ENCODE measurements at regions not wholly inside any gene's neighbourhood (a gene's known extent, or its start where the extent isn't known, plus 50 kb on each side); places are given as distances from the start of the nearest gene placed in this dataset.
"Not testable (repeated sequence)": the region's sequence is repeated elsewhere in the genome, so short reads cannot be mapped to it uniquely, and the experiment has no call there.

DNA sequence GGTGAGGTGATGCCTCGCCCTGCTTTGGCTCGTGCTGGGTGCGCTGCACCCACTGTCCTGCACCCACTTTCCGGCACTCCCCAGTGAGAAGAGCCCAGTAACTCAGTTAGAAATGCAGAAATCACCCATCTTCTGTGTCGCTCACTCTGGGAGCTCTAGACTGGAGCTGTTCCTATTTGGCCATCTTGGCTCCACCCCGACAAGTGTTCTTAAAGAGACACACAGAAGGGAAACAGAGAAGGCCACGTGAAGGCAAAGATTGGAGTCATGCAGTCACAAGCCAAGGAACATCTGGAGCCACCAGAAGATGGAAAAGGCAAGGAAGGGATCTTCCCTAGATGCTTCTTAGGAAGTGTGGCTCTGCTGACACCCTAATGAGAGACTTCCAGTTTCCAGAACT lies 170.6 kb upstream of the C1GALT1 start:
- H3K9me1 ChIP-seq (ENCODE audit: control insufficient read depth, extremely low read depth, insufficient read depth, low read length); H3K36me3 ChIP-seq (ENCODE audit: control insufficient read depth in 2 of 2, extremely low read depth in 1 of 2, insufficient read depth in 2 of 2, low read length in 2 of 2); H3K27ac ChIP-seq (ENCODE audit: control insufficient read depth, insufficient read depth, low read length); dilution Hi-C loops (cut with MboI; ENCODE audit: extremely low pct_ligation_motif_present, low sequenced_read_pairs); H3K4me2 ChIP-seq (ENCODE audit: control insufficient read depth, extremely low read depth, insufficient read depth, low read depth, low read length); H3K27me3 ChIP-seq (ENCODE audit: control insufficient read depth, extremely low read depth, insufficient read depth, low read length); H4K20me1 ChIP-seq (ENCODE audit: control insufficient read depth, extremely low read depth, insufficient read depth, low read length); DNase-seq (ENCODE audit: low read depth, low spot score); H3K9ac ChIP-seq (ENCODE audit: control insufficient read depth, extremely low read depth, insufficient read depth, low read length); H3K4me3 ChIP-seq (ENCODE audit: control insufficient read depth in 2 of 3, extremely low read depth in 1 of 3, insufficient read depth in 2 of 3, low read depth in 1 of 3, low read length in 3 of 3); H3K4me1 ChIP-seq (ENCODE audit: control insufficient read depth, extremely low read depth, insufficient read depth, low read length); H3K79me2 ChIP-seq (ENCODE audit: control insufficient read depth, insufficient read depth, low read length); H2AFZ ChIP-seq (ENCODE audit: control insufficient read depth, low read length); FAIRE-seq; H3K9me3 ChIP-seq (ENCODE audit: control insufficient read depth, low read depth, low read length): not testable (repeated sequence)

GRCh38 chr7:7014827-7015595 lies 167.3 kb upstream of the C1GALT1 start:
- dilution Hi-C loops (cut with MboI; ENCODE audit: extremely low pct_ligation_motif_present, low sequenced_read_pairs): no loop called here

More at GRCh38 chr7:7014827-7015595, 167.3 kb upstream of the C1GALT1 start:
- Histone ChIP-seq H3K27me3 (ENCODE audit: control insufficient read depth, extremely low read depth, insufficient read depth, low read length) (peaks cover 7% of the 10 kb centered on the region), H3K27ac (ENCODE audit: control insufficient read depth, insufficient read depth, low read length) (no peak overlapping the region), H3K4me2 (ENCODE audit: control insufficient read depth, extremely low read depth, insufficient read depth, low read depth, low read length) (no peak overlapping the region), H2AFZ (ENCODE audit: control insufficient read depth, low read length) (no peak overlapping the region), H4K20me1 (ENCODE audit: control insufficient read depth, extremely low read depth, insufficient read depth, low read length) (no peaks in the 10 kb centered on the region), H3K9ac (ENCODE audit: control insufficient read depth, extremely low read depth, insufficient read depth, low read length) (no peak overlapping the region), H3K79me2 (ENCODE audit: control insufficient read depth, insufficient read depth, low read length) (no peaks in the 10 kb centered on the region), H3K4me3 (ENCODE audit: control insufficient read depth in 2 of 3, extremely low read depth in 1 of 3, insufficient read depth in 2 of 3, low read depth in 1 of 3, low read length in 3 of 3) (no peak overlapping the region), H3K4me1 (ENCODE audit: control insufficient read depth, extremely low read depth, insufficient read depth, low read length) (no peaks in the 10 kb centered on the region), H3K9me3 (ENCODE audit: control insufficient read depth, low read depth, low read length) (no peaks in the 10 kb centered on the region), H3K9me1 (ENCODE audit: control insufficient read depth, extremely low read depth, insufficient read depth, low read length) (no peaks in the 10 kb centered on the region), H3K36me3 (ENCODE audit: control insufficient read depth in 2 of 2, extremely low read depth in 1 of 2, insufficient read depth in 2 of 2, low read length in 2 of 2) (no peaks in the 10 kb centered on the region)
- no peak for DNase-seq (ENCODE audit: low read depth, low spot score)
- no peak for TF ChIP-seq EZH2 (IDR thresholded peaks at IDR 0.05; ENCODE audit: low read length)
- no peak for TF ChIP-seq CTCF (optimal IDR thresholded peaks at IDR 0.05 in 1 of 3, IDR thresholded peaks at IDR 0.05 in 1 of 3, conservative IDR thresholded peaks at IDR 0.05 in 1 of 3; ENCODE audit: extremely low read depth in 1 of 3, insufficient read depth in 2 of 3, low read length in 3 of 3)
- no peak for FAIRE-seq
